ENCODE measurements at regions not wholly inside any gene's neighbourhood (a gene's known extent, or its start where the extent isn't known, plus 50 kb on each side); places are given as distances from the start of the nearest gene placed in this dataset.

- TF ChIP-seq CTCF (conservative IDR thresholded peaks at IDR 0.05; ENCODE audit: low read depth, low read length) = no peak
- no peak for DNase-seq (ENCODE audit: low read depth)
- no peak overlapping the region for H3K4me3 ChIP-seq (ENCODE audit: low read length)
These were observed 131.6 kb upstream of the SCN7A start for GRCh38 chr2:166625670-166626069.

GRCh38 chr2:166614503-166614902 lies 120.5 kb upstream of the SCN7A start:
- no peak overlapping the region for H3K4me3 ChIP-seq (ENCODE audit: low read length)
- no peak for DNase-seq (ENCODE audit: low read depth)
- no peak for TF ChIP-seq CTCF (conservative IDR thresholded peaks at IDR 0.05; ENCODE audit: low read depth, low read length)

- H3K4me3 ChIP-seq (ENCODE audit: low read length) = no peak overlapping the region
- no peak for DNase-seq (ENCODE audit: low read depth)
- no peak for TF ChIP-seq CTCF (conservative IDR thresholded peaks at IDR 0.05; ENCODE audit: low read depth, low read length)
These were observed 120.0 kb upstream of the SCN7A start for GRCh38 chr2:166614029-166614428.

GRCh38 chr2:166613226-166613625 lies 119.2 kb upstream of the SCN7A start:
- no peak for TF ChIP-seq CTCF (conservative IDR thresholded peaks at IDR 0.05; ENCODE audit: low read depth, low read length)
- DNase-seq (ENCODE audit: low read depth) = no peak
- no peak overlapping the region for H3K4me3 ChIP-seq (ENCODE audit: low read length)

- no peak overlapping the region for H3K4me3 ChIP-seq (ENCODE audit: low read length)
- TF ChIP-seq CTCF (conservative IDR thresholded peaks at IDR 0.05; ENCODE audit: low read depth, low read length) = no peak
- DNase-seq (ENCODE audit: low read depth) = no peak
These were observed 118.2 kb upstream of the SCN7A start for GRCh38 chr2:166612214-166612613.

- no peak for TF ChIP-seq CTCF (conservative IDR thresholded peaks at IDR 0.05; ENCODE audit: low read depth, low read length)
- no peak for DNase-seq (ENCODE audit: low read depth)
- peak overlapping the region; percentile 11 for H3K4me3 ChIP-seq (ENCODE audit: low read length)
These were observed 116.9 kb upstream of the SCN7A start for GRCh38 chr2:166610913-166611305.

- no peak for DNase-seq (ENCODE audit: low read depth)
- H3K4me3 ChIP-seq (ENCODE audit: low read length) = peak overlapping the region; percentile 21
- TF ChIP-seq CTCF (conservative IDR thresholded peaks at IDR 0.05; ENCODE audit: low read depth, low read length) = no peak
These were observed 116.3 kb upstream of the SCN7A start for GRCh38 chr2:166610180-166610912.
